H4 (cell line): ENCODE measurements at regions not wholly inside any gene's neighbourhood (a gene's known extent, or its start where the extent isn't known, plus 50 kb on each side); places are given as distances from the start of the nearest gene placed in this dataset.

Experiments
- DNase-seq: peaks from one replicate; pipeline ENCODE4 v3.0.0-alpha.2; 2015; ENCODE audit warnings: low spot score

DNA sequence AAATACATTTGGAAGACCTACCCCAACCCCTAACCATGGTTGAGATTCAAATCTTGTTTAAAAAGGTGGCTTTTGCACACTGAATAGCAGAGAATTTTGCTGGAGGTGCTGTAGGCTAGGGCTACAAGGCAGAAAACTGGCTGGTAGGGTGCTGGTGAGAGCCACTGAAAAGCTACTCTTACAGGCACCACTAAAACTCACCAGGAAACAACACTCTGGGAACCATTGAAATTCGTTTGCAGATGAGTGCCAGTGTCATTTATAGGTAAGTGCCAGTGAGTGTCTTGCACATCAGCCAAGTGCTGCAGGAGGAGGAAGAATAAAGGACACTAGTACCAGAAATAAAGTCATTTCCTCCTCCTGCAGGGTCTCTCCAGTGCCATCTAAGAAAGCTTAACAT is 610.2 kb downstream of the ZNF385D start:
- DNase-seq: no peak

DNA sequence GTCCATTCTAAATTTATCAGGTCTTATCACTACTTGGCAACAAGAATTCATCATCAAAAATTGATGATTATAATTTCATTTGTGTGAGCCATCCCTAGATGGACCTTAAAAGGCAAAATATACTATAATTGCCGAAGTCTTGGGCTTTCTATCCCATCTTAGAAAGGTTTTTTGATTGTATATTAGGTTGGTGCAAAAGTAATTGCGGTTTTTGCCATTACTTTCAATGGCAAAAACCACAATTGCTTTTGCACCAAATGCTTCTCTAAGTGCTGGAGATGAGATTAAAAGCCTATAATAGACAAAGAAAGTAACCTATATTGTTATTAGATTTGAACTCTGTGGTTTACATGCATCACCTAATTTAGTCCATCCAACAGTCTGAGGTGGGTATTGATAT is 612.9 kb downstream of the ZNF385D start:
- no peak for DNase-seq

DNA sequence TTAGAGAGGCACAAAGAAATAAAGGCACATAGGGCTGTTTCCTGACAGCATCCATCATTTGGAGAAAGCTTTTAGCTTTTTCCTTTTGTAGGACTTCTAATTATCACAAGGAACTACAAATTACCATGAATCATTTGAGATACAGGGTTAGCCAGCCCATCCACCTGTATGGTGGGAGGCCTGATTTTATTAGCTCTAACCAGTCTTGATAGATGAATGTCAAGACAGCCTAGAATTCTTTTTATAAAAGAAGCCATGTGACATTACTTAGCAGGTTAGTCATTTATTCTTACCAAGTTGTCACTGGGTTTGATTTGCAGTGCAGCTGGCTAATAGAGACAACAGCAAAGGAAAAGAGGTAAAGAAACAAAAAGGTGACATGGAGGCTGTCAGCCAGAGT is 618.1 kb downstream of the ZNF385D start:
- DNase-seq: no peak

DNA sequence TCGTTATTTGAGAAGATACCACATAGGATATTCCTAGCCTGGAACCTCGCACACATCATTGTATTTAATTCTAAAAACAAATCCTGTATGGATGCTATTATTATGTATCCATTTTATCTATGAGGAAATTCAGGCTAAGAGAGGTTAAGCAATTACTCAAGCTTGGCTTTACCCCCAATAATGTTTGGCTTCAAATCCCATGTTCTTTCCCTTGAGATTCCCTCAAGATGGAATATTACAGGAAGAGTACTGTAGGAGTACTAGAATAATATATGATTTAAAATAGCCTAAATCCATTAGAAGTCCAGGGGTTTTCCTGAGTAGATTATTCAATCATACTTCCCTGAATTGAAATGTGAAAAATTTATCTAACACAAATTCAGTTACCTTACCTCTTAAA is 630.2 kb downstream of the ZNF385D start:
- no peak for DNase-seq

GRCh38 chr3:21117370-21117769 is 633.6 kb downstream of the ZNF385D start:
- DNase-seq: no peak

DNA sequence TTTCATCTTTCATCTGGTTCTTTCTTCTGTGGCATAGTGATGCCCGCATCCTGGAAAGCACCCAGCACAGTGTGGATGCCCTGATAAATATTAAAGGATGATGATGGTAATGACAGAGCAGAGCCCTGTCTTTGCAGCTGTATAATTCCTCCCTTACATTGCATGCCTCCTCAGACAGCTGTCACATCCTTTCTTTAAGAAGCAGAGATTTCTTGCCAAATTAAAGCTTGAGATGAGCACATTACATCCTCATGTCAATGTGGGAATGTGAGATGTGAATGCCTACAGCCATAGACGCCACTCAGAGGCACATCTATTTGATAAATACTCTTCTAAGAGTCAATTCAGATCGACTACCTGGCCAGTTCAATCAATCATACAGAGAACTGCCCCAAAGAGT is 642.0 kb downstream of the ZNF385D start:
- DNase-seq: no peak

GRCh38 chr3:21105784-21106183 is 645.2 kb downstream of the ZNF385D start:
- DNase-seq: no peak

DNA sequence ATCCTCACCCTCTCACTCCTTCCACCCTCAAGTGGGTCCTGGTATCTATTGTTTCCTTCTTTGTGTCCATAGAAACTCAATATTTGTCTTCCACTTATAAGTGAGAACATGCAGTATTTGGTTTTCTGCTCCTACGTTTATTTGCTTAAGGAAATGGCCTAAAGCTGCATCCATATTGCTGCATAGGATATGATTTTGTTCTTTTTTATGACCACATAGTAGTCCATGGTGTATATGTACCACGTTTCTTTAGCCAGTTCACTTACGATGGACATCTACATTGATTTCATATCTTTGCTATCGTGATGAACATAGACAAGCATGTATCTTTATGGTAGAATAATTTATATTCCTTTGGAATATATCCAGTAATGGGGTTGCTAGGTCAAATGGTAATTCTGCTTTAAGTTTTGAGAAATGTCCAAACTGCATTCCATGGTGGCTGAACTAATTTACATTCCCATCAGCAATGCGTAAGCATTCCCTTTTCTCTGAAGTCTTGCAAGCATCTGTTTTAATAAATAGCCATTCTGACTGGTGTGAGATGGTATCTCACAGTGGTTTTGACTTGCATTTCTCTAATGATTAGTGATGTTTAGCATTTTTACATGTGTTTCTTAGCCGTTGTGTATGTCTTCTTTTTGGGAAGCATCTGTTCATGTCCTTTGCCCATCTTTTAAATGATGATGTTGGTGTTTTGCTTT is 650.2 kb downstream of the ZNF385D start:
- no peak for DNase-seq

- no peak for DNase-seq
Measured at GRCh38 chr3:21094686-21095085, 656.3 kb downstream of the ZNF385D start.

DNA sequence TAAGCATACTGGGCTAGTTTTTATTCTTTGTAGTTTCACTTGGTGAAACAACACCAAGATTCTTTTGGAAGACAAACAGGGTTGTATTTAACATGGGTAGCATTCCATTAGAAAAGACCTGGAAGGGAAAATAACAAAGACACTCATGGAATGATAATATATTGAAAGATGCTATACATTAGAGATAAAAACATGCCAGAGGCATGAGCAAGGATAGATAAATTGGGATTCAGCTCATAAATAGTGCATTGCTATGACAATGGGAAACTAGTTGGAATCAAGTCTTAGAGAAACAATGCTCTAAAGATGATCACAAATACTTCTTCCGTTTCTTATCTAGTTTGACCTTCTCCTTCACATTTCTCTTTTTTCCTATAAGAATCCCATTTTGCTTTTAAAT is 677.4 kb downstream of the ZNF385D start:
- no peak for DNase-seq

GRCh38 chr3:21067031-21067813 is 683.8 kb downstream of the ZNF385D start:
- no peak for DNase-seq

GRCh38 chr3:21062831-21063294 is 688.1 kb downstream of the ZNF385D start:
- DNase-seq: no peak

GRCh38 chr3:21059404-21059803 is 691.6 kb downstream of the ZNF385D start:
- DNase-seq: no peak

GRCh38 chr3:21056293-21056692 is 694.7 kb downstream of the ZNF385D start:
- no peak for DNase-seq

- DNase-seq: no peak
Measured at GRCh38 chr3:21055015-21055414, 696.0 kb downstream of the ZNF385D start.

DNA sequence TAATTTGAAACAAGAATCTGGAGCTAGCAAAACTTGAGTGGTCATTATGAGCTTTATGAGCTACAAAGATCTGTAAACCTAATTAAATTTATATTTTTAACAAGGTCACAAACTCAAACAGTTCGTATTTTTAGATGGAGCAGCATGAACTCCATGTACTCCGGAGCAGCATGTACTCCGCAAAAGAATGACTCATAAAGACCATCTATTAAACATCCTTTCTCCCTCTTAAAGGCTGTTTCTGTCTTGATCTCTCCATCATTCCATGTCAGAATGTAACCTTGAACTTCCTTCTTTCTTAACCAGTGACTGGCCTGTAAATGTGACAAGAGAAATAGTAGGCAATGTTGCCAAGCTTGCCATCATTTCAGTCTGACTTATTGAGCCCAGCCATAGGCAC is 696.9 kb downstream of the ZNF385D start:
- DNase-seq: no peak

DNA sequence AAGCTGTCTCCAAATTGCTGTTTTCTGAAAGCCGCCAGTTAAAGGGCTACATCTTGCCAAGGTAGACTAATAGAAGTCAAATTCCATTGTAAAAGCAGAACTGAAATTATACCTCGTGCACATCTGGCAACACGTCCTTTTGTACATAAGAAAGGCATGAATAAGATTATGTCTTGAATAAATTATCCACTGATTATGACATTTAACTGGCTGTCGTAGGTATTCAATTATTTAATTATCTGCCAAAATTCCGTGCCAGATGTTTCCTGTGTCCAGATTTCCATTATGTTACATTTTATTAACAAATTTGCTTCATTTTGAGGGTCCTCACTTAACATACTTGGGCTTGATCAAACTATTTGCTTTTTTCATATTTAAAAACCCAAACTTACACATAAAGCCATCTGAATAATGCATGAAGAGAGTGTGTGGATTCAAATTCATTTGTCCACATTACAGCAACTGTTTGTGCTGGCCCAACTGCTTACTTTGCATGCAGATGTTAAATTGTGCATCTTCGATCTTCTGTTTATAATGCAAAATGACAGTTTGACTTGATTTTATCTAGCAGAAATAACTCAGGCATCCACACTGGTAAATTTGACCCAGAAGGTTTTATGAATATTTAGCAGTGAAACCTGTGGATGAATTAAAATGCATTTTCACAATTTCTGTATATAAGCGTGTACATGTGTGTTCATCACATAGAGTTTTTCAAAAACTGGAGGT is 701.5 kb downstream of the ZNF385D start:
- no peak for DNase-seq

- DNase-seq: no peak
Measured at GRCh38 chr3:21043139-21043538, 707.9 kb downstream of the ZNF385D start.

DNA sequence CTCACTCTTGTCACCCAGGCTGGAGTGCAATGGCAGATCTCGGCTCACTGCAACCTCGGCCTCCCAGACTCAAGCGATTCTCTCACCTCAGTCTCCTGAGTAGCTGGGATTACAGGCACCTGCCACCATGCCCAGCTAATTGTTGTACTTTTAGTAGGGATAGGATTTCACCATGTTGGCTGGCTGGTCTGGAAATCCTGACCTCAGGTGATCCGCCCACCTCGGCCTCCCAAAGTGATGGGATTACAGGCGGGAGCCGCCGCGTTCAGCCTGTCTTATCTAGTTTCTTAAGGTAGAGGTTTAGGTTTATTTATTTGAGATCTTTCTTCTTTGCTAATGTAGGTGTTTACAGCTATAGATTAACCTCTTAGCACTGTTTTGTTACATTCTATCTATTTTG is 708.8 kb downstream of the ZNF385D start:
- DNase-seq: no peak

DNA sequence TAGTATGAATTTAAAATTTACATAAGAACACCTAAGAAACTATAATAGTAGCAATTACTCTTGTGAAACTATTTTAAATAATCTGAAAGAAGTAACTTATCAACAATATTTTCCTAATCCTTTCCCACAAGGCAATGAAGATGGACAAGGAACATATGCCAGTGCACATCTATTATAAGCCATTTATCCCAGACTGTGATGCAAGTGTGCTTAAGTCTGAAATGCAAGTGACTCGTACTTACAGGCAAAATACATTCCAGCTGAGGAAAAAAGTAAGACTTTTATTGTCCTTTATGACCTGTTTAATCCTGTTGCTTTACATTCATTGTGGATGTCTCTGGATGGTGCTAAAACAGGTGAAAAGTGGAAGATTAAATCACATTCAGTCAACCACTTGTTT is 709.4 kb downstream of the ZNF385D start:
- DNase-seq: no peak

DNA sequence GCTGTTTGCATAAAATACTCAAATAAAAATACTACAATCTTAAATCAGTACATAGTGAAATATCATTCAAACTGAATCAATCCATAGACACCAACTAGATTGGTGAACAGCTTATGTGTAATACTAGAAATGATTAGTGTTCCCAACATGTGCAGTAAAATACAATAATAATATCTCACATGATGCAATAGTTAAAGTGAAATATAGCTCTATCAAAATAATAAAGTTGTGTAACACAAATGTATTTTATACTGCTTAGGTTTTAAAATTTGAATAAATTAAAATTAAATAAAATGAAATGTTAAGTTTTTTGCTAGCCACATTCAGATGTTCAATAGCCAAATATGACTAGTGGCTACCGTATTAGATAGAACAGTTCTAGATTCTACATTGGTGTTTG is 714.1 kb downstream of the ZNF385D start:
- DNase-seq: no peak

DNA sequence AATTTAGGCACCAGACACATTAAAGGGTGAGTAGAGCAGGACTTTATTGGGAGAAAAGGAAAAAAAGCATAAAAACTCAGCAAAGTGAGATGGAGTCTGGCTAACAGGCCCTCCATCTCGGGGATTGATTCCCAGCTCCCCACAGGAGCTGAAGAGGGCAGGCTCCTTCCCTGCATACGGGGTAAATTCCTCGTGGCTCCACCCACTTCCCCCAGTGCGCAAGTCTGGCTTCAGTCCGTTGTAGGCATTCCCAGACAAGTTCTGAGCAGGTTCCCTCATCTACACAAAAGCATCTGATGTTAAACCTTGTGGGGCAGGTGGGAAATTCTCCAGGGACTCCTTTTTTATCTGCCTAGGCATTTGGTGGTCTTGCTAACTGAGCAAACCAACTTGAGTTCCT is 722.6 kb downstream of the ZNF385D start:
- DNase-seq: no peak

DNA sequence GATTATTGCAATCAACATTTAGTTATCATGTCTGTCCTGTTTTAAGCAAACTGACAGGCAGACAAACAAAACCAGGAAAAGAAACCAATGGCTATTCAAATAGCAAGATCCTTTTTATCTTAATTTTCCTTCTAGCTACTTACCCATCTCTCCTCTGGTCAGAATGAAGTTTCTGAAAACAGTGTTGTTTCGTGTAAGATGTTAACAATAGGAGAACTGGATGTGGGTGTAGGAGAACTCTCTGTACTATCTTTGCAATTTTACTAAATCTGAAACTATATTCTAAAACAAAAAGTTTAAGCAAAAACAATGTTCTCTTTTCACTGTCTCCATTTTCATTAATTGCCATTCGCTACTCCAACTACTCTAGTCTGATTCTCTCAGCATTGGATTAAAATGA is 726.4 kb downstream of the ZNF385D start:
- no peak for DNase-seq
